Kidney (tissue), 13 donors: ENCODE measurements at regions not wholly inside any gene's neighbourhood (a gene's known extent, or its start where the extent isn't known, plus 50 kb on each side); places are given as distances from the start of the nearest gene placed in this dataset.

Experiments
- DNase-seq, 5 donors: peaks; one replicate each; pipeline ENCODE4 v3.0.0-alpha.2; 2013 to 2020
- FAIRE-seq: peaks from 2 replicates; lab custom pipeline; 2012; peaks lifted over from hg19 to GRCh38; lab: Jason Lieb, UNC
- H3K27ac ChIP-seq, 2 donors: one replicate each; pipeline ENCODE4 v1.7.0; 2013; ENCODE audit warnings: low read depth in 2 of 2, low read length in 2 of 2, inconsistent platforms in 1 of 2
- H3K27me3 ChIP-seq: one replicate; pipeline ENCODE4 v1.7.1; 2013; ENCODE audit warnings: low read length, inconsistent platforms; ENCODE audit not compliant: control insufficient read depth, insufficient read depth
- H3K36me3 ChIP-seq, 3 donors: one replicate each; pipeline versions ENCODE4 v1.7.0 to v1.7.1; 2013; ENCODE audit warnings: low read length in 3 of 3, control low read depth in 1 of 3, inconsistent platforms in 1 of 3; ENCODE audit not compliant: insufficient read depth in 3 of 3, control insufficient read depth in 2 of 3
- H3K4me1 ChIP-seq, 3 donors: one replicate each; pipeline versions ENCODE4 v1.7.0 to v1.7.1; 2013; ENCODE audit warnings: low read length in 3 of 3, inconsistent platforms in 1 of 3, low read depth in 1 of 3; ENCODE audit not compliant: control insufficient read depth in 2 of 3, insufficient read depth in 2 of 3
- H3K4me3 ChIP-seq, 3 donors: one replicate each; pipeline versions ENCODE4 v1.7.0 to v1.8.1; 2013; ENCODE audit warnings: low read length in 3 of 3, control low read depth in 1 of 3, inconsistent platforms in 1 of 3
- H3K9ac ChIP-seq, 3 donors: one replicate each; pipeline versions ENCODE4 v1.7.0 to v1.7.1; 2013; ENCODE audit warnings: low read length in 3 of 3, control low read depth in 1 of 3, inconsistent platforms in 1 of 3
- H3K9me3 ChIP-seq, 3 donors: one replicate each; pipeline versions ENCODE4 v1.7.0 to v1.7.1; 2013; ENCODE audit warnings: low read length in 3 of 3, control low read depth in 1 of 3, inconsistent platforms in 1 of 3; ENCODE audit not compliant: control insufficient read depth in 2 of 3, insufficient read depth in 1 of 3
- intact Hi-C: fragments of 100-400 bp; cut with DNase I; formaldehyde crosslinking; loops from one replicate; pipeline ENCODE4 v1.11.1; 2022
- TF ChIP-seq, protein P1 (sequence below): IDR thresholded peaks from 3 replicates; pipeline ENCODE4 v1.5.1; 2012; ENCODE audit warnings: mild to moderate bottlenecking, moderate library complexity, borderline replicate concordance; ENCODE audit not compliant: insufficient read depth; ENCODE audit errors: extremely low read depth
- donor health status: control.
- donor health status: control.
- donor health status: control.
- donor health status: control.
- donor health status: control.
- donor health status: DM: yes; HTN: yes; CAD: no.
- donor health status: Normal renal cell carcinoma (clear cell type).

- Histone ChIP-seq H3K9ac (no peak overlapping the region), H3K27ac (no peak overlapping the region), H3K9me3 (no peaks in the 10 kb centered on the region), H3K36me3 (no peaks in the 10 kb centered on the region), H3K4me3 (no peak overlapping the region), H3K27me3 (no peaks in the 10 kb centered on the region), H3K4me1 (no peaks in the 10 kb centered on the region)
- DNase-seq (no peak), FAIRE-seq (no peak)
- intact Hi-C loops = no loop called here
- TF ChIP-seq, protein P1, sequence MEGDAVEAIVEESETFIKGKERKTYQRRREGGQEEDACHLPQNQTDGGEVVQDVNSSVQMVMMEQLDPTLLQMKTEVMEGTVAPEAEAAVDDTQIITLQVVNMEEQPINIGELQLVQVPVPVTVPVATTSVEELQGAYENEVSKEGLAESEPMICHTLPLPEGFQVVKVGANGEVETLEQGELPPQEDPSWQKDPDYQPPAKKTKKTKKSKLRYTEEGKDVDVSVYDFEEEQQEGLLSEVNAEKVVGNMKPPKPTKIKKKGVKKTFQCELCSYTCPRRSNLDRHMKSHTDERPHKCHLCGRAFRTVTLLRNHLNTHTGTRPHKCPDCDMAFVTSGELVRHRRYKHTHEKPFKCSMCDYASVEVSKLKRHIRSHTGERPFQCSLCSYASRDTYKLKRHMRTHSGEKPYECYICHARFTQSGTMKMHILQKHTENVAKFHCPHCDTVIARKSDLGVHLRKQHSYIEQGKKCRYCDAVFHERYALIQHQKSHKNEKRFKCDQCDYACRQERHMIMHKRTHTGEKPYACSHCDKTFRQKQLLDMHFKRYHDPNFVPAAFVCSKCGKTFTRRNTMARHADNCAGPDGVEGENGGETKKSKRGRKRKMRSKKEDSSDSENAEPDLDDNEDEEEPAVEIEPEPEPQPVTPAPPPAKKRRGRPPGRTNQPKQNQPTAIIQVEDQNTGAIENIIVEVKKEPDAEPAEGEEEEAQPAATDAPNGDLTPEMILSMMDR = no peak
Measured at GRCh38 chr9:81256368-81256767, 433.0 kb downstream of the TLE1 start.

GRCh38 chr9:81250606-81251005, 438.7 kb downstream of the TLE1 start:
- FAIRE-seq = no peak
- H3K4me3 ChIP-seq = no peak overlapping the region
- TF ChIP-seq, protein P1 = no peak

GRCh38 chr9:81250041-81250440, 439.3 kb downstream of the TLE1 start:
- no peaks in the 10 kb centered on the region for H3K27me3 ChIP-seq
- DNase-seq (no peak), FAIRE-seq (no peak)
- H3K9me3 ChIP-seq = no peaks in the 10 kb centered on the region
- H3K9ac ChIP-seq = no peak overlapping the region
- no peak overlapping the region for H3K27ac ChIP-seq
- H3K4me3 ChIP-seq = no peak overlapping the region
- intact Hi-C loops = no loop called here
- no peaks in the 10 kb centered on the region for H3K4me1 ChIP-seq
- no peaks in the 10 kb centered on the region for H3K36me3 ChIP-seq
- TF ChIP-seq, protein P1 = no peak

More at GRCh38 chr9:81250606-81251005, 438.7 kb downstream of the TLE1 start:
- no peaks in the 10 kb centered on the region for H3K36me3 ChIP-seq
- DNase-seq = no peak
- H3K27me3 ChIP-seq = no peaks in the 10 kb centered on the region
- H3K4me1 ChIP-seq = no peaks in the 10 kb centered on the region
- no peaks in the 10 kb centered on the region for H3K9me3 ChIP-seq
- H3K27ac ChIP-seq = no peak overlapping the region
- H3K9ac ChIP-seq = no peak overlapping the region
- intact Hi-C loops = no loop called here
